Ovary (tissue), 7 donors: ENCODE measurements at regions not wholly inside any gene's neighbourhood (a gene's known extent, or its start where the extent isn't known, plus 50 kb on each side); places are given as distances from the start of the nearest gene placed in this dataset.
"Not testable (repeated sequence)": the region's sequence is repeated elsewhere in the genome, so short reads cannot be mapped to it uniquely, and the experiment has no call there.

ENCODE experiments used
- DNase-seq, 5 donors: peaks; one replicate each; pipeline ENCODE4 v3.0.0-alpha.2; 2019 to 2020
- H3K27ac ChIP-seq, 2 donors: fragments of 200-600 bp; one replicate each; pipeline versions ENCODE4 v1.5.1 to v1.8.0; 2019 to 2022
- H3K27me3 ChIP-seq: fragments of 200-600 bp; one replicate; pipeline ENCODE4 v1.8.0; 2022
- H3K36me3 ChIP-seq: fragments of 200-600 bp; sonication (generic); one replicate; pipeline ENCODE4 v1.5.1; 2019
- H3K4me1 ChIP-seq: one replicate; pipeline ENCODE4 v1.8.1; 2013; ENCODE audit warnings: mild to moderate bottlenecking, moderate library complexity; ENCODE audit not compliant: insufficient read depth
- H3K4me3 ChIP-seq: fragments of 200-600 bp; sonication (generic); one replicate; pipeline ENCODE4 v1.5.1; 2017
- H3K9me3 ChIP-seq, 2 donors: fragments of 200-600 bp in 1 of 2; sonication (generic) in 1 of 2; one replicate each; pipeline versions ENCODE4 v1.5.1 to v1.8.1; 2013 to 2019; ENCODE audit warnings: mild to moderate bottlenecking in 1 of 2, moderate library complexity in 1 of 2
- EP300 ChIP-seq: sonication (generic); formaldehyde crosslinking; IDR thresholded peaks from one replicate; pipeline ENCODE4 v1.6.1; 2017; ENCODE audit warnings: antibody characterized with exemption
- POLR2A ChIP-seq: fragments of 450-650 bp; IDR thresholded peaks from one replicate; pipeline ENCODE4 v1.6.1; 2017; ENCODE audit warnings: antibody characterized with exemption, mild to moderate bottlenecking, moderate library complexity
- WGBS, 3 donors: extraction: QIAGEN DNeasy Blood & Tissue Kit in 1 of 3; methylation state at CpG; one replicate each; pipeline versions ENCODE4 v1.1.5 to v1.1.7; 2013 to 2017; 5-methylcytosine and 5-hydroxymethylcytosine counted together
- intact Hi-C, 4 donors: fragments of 100-400 bp; cut with DNase I; formaldehyde crosslinking; loops; one replicate each; pipeline versions ENCODE4 v1.11.0 to v1.15.1; 2022 to 2023
- TF ChIP-seq, protein P1 (sequence below), 3 donors: fragments of 450-650 bp in 2 of 3; fragments of 200-600 bp in 1 of 3; IDR thresholded peaks; one replicate each; pipeline versions ENCODE4 v1.5.1 to v1.8.0; 2016 to 2022; ENCODE audit warnings: antibody characterized with exemption in 3 of 3, mild to moderate bottlenecking in 1 of 3
- donor health status: DM: no; HTN: no; CAD: no; lungs with moderate emphysema.
- donor health status: DM: no; HTN: no; CAD: no.
- donor health status: Bipolar disorder and iron deficiency.
- donor health status: DM: no; HTN: no; CAD: no.
- donor health status: DM: yes; HTN: yes; CAD: no.

DNA sequence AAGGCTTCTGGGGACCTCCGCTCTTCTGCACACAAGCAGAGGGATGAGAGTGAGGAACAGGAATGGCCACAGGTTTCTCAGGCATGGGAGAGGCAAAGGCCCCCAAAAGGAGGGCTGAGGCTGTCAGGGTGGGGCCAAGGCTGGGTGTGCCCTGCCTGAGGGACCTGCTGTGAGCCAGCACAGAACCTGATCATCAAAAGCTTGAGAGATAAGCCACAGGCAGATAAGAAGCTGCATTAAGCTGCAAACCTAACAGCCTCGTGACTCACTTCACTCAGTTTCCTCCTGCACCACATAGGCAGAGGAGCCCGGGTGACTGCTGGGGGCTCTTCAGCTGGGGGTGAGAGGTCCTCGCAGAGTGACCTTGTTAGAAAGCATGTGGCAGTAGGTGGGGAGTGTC, 64.5 kb upstream of the LAPTM4A start:
- no peaks in the 10 kb centered on the region for H3K4me1 ChIP-seq

DNA sequence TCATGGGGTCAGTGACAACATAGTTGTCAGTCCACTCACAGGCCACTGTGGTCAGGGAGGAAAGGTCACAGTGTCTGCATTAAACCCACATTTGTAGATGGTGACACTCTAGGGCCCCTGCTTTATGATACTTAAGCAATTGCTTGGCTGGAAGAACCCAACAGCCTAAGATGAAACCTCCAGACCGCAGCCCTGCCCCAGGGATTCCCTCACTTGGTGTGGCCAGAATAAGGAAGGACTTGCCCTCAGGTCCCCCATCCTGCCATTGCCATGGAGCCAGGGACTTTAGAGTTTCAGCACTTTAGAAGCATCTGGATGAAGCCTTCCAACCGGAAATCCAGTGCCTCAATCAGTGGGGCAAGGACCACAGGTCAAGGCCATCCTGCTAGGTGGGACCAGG, 63.9 kb upstream of the LAPTM4A start:
- H3K4me1 ChIP-seq: no peaks in the 10 kb centered on the region
- no peak overlapping the region for H3K27ac ChIP-seq
- intact Hi-C loops: no loop called here
- DNase-seq: no peak
- no peaks in the 10 kb centered on the region for H3K9me3 ChIP-seq
- no peaks in the 10 kb centered on the region for H3K36me3 ChIP-seq
- TF ChIP-seq, protein P1, sequence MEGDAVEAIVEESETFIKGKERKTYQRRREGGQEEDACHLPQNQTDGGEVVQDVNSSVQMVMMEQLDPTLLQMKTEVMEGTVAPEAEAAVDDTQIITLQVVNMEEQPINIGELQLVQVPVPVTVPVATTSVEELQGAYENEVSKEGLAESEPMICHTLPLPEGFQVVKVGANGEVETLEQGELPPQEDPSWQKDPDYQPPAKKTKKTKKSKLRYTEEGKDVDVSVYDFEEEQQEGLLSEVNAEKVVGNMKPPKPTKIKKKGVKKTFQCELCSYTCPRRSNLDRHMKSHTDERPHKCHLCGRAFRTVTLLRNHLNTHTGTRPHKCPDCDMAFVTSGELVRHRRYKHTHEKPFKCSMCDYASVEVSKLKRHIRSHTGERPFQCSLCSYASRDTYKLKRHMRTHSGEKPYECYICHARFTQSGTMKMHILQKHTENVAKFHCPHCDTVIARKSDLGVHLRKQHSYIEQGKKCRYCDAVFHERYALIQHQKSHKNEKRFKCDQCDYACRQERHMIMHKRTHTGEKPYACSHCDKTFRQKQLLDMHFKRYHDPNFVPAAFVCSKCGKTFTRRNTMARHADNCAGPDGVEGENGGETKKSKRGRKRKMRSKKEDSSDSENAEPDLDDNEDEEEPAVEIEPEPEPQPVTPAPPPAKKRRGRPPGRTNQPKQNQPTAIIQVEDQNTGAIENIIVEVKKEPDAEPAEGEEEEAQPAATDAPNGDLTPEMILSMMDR (IDR thresholded peaks at IDR 0.05): no peak
- TF ChIP-seq EP300: no peak
- no peak for TF ChIP-seq POLR2A
- no peaks in the 10 kb centered on the region for H3K27me3 ChIP-seq
- H3K4me3 ChIP-seq: no peak overlapping the region
- 77 to 82% (median 80%) methylated on average over 2 of the region's 2 CpGs for WGBS, 3 donors

More for the DNA sequence above, 64.5 kb upstream of the LAPTM4A start:
- H3K27ac ChIP-seq: no peak overlapping the region
- H3K36me3 ChIP-seq: no peaks in the 10 kb centered on the region
- 78 to 86% (median 80%) methylated on average over 4 of the region's 4 CpGs for WGBS, 3 donors
- H3K27me3 ChIP-seq: no peaks in the 10 kb centered on the region
- intact Hi-C loops: no loop called here
- no peak for DNase-seq
- no peak for TF ChIP-seq POLR2A
- TF ChIP-seq, protein P1 (IDR thresholded peaks at IDR 0.05): no peak
- H3K4me3 ChIP-seq: no peak overlapping the region
- H3K9me3 ChIP-seq: no peaks in the 10 kb centered on the region

DNA sequence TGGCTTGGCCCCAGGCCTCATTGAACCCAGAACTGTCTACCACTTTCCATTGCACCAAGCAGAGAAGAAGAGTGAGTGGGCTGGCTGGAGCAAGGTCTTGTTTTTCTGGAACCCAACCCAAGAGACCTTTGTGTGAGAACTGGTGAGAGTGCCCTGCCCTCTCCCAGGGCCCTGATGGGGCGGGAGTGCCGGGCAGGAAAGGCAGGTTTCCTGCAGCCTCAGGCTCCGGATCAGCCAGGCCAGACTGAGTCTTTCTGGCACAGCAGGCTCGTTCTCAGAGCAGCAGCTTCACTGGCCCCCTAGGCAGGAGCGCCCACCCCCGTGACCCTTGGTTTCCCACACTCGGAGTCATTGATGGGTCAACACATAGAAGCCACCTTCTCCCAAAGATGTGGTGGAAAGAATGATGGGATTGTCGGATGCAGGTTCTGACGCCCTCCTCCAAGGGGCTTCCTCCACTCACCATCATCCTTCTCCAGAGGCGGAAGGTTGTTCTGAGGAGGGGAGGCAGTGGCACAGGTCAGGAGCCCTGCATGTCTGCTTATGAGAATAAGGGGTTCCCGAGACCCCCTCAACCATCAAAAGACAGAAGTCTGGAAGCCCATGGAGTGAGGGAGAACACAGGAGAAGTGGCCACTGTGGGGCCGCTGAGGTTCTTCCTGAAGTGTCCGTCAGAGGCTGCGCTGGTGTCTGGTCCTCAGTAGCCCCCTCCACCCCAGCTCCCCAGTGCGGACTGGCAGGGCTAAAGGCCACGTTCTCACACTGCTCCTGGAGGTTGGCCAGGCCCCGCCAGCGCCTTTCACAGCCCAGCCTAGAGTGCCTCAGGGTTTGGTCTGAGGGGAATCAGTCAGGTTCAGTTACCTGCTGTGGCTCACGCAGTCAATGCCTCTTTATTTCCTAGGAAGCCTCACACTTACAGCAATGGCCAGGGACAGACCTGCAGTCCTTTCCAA, 62.8 kb upstream of the LAPTM4A start:
- H3K27ac ChIP-seq: no peak overlapping the region

DNA sequence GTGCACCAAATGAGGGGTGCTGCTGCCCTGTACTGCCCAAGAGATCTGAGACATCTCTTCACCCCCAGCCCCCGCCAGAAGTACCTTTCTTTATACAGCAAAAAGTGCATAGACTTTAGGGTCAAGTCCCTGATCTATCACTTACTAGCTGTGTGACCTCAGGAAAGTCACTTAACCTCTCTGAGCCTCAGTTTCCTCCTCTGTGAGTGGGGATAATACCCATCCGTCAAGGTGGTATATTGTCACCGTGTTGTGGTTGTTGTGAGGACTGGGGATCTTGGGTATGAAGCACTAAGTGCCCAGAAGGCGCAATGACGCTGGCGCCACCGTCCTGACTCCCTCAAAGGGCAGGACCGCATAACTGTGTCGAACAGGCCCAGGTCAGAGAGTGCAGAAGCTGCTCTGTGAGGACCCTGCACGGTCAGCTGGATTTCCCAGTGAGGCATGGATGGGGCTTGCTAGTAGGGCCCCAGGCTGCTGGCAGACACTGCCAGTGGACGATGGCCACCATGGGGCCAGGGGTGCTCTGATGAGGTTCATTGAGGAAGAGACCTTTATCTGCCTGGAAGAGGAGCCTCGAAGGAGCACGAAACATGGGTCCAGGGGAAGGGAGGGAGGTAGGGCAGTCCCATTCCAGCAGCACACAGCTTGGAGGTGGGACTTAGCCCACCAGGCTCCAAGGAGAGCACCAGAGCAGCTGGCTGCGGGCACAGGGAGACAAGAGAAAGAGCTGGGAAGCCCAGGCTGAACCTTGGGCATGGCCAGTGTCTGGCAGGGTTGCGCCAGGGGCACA, 61.8 kb upstream of the LAPTM4A start:
- intact Hi-C loops: no loop called here
- Histone ChIP-seq H3K27me3 (no peaks in the 10 kb centered on the region), H3K27ac (no peak overlapping the region), H3K36me3 (no peaks in the 10 kb centered on the region), H3K4me3 (no peak overlapping the region), H3K4me1 (no peaks in the 10 kb centered on the region), H3K9me3 (no peaks in the 10 kb centered on the region)
- no peak for TF ChIP-seq POLR2A
- no peak for TF ChIP-seq EP300
- TF ChIP-seq, protein P1 (IDR thresholded peaks at IDR 0.05): no peak
- no peak for DNase-seq
- WGBS, 3 donors: 87 to 88% (median 88%) methylated on average over 15 of the region's 15 CpGs

More for the DNA sequence above, 62.8 kb upstream of the LAPTM4A start:
- no peaks in the 10 kb centered on the region for H3K27me3 ChIP-seq
- no peak overlapping the region for H3K4me3 ChIP-seq
- DNase-seq: no peak
- H3K4me1 ChIP-seq: no peaks in the 10 kb centered on the region
- no peaks in the 10 kb centered on the region for H3K36me3 ChIP-seq
- no peaks in the 10 kb centered on the region for H3K9me3 ChIP-seq
- 75 to 86% (median 81%) methylated on average over 18 to 19 of the region's 19 CpGs for WGBS, 3 donors
- no peak for TF ChIP-seq POLR2A
- no peak for TF ChIP-seq EP300
- TF ChIP-seq, protein P1 (IDR thresholded peaks at IDR 0.05): no peak
- intact Hi-C loops: no loop called here

- H3K27ac ChIP-seq, intact Hi-C loops: not testable (repeated sequence)
- 91 to 94% (median 92%) methylated on average over 9 of the region's 9 CpGs for WGBS, 3 donors
Measured at GRCh38 chr2:20112361-20112760, 60.9 kb upstream of the LAPTM4A start.

More at GRCh38 chr2:20112361-20112760, 60.9 kb upstream of the LAPTM4A start:
- H3K9me3 ChIP-seq, H3K36me3 ChIP-seq, H3K4me3 ChIP-seq, DNase-seq, H3K27me3 ChIP-seq, H3K4me1 ChIP-seq: not testable (repeated sequence)
